Fibroblast of lung (primary cell): ENCODE measurements at regions not wholly inside any gene's neighbourhood (a gene's known extent, or its start where the extent isn't known, plus 50 kb on each side); places are given as distances from the start of the nearest gene placed in this dataset.
"Not testable (repeated sequence)": the region's sequence is repeated elsewhere in the genome, so short reads cannot be mapped to it uniquely, and the experiment has no call there.

Experiments used
- DNase-seq, 2 donors: peaks; one replicate each; pipeline versions ENCODE4 v3.0.0 to v3.0.0-alpha.2; 2010; ENCODE audit warnings: low read depth in 2 of 2
- H2AFZ ChIP-seq: 2 replicates; pipeline ENCODE4 v1.5.1; 2012; ENCODE audit warnings: low read length, control low read depth, inconsistent platforms
- H3K27ac ChIP-seq: 2 replicates; pipeline ENCODE4 v1.5.1; 2011; ENCODE audit warnings: low read length, control low read depth; ENCODE audit not compliant: insufficient read depth
- H3K27me3 ChIP-seq: 2 replicates; pipeline ENCODE4 v1.5.1; 2011; ENCODE audit warnings: mild to moderate bottlenecking, low read length; ENCODE audit not compliant: control insufficient read depth, insufficient read depth
- H3K36me3 ChIP-seq: 2 replicates; pipeline ENCODE4 v1.5.1; 2011; ENCODE audit warnings: low read length; ENCODE audit not compliant: control insufficient read depth, insufficient read depth
- H3K4me1 ChIP-seq: 2 replicates; pipeline ENCODE4 v1.5.1; 2011; ENCODE audit warnings: low read length; ENCODE audit not compliant: control insufficient read depth, insufficient read depth; ENCODE audit errors: extremely low read depth
- H3K4me2 ChIP-seq: 2 replicates; pipeline ENCODE4 v1.5.1; 2011; ENCODE audit warnings: low read length, control low read depth; ENCODE audit not compliant: insufficient read depth; ENCODE audit errors: extremely low read depth
- H3K4me3 ChIP-seq, 4 experiments: fragments of 200-600 bp in 1 of 4; sonication (generic) in 1 of 4; replicated peaks in 1 of 4; 2 replicates each; pipeline ENCODE4 v1.5.1; 2011 to 2016; ENCODE audit warnings: low read length in 4 of 4, low read depth in 3 of 4, mild to moderate bottlenecking in 3 of 4, control low read depth in 2 of 4, inconsistent platforms in 1 of 4, mixed read lengths in 1 of 4; ENCODE audit not compliant: insufficient read depth in 1 of 4; ENCODE audit errors: control extremely low read depth in 1 of 4
- H3K79me2 ChIP-seq: 2 replicates; pipeline ENCODE4 v1.5.1; 2012; ENCODE audit warnings: mild to moderate bottlenecking, low read length, inconsistent platforms; ENCODE audit not compliant: control insufficient read depth, insufficient read depth
- H3K9ac ChIP-seq: 2 replicates; pipeline ENCODE4 v1.5.1; 2011; ENCODE audit warnings: mild to moderate bottlenecking, low read length, control low read depth; ENCODE audit not compliant: insufficient read depth
- H3K9me3 ChIP-seq: 2 replicates; pipeline ENCODE4 v1.5.1; 2012; ENCODE audit warnings: low read depth, low read length; ENCODE audit not compliant: control insufficient read depth, insufficient read depth
- H4K20me1 ChIP-seq: 2 replicates; pipeline ENCODE4 v1.5.1; 2011; ENCODE audit warnings: low read length; ENCODE audit not compliant: control insufficient read depth, insufficient read depth; ENCODE audit errors: extremely low read depth
- CTCF ChIP-seq, 2 donors: IDR thresholded peaks in 1 of 2; conservative IDR thresholded peaks in 1 of 2; 1 replicate in 1 of 2; 2 replicates in 1 of 2; pipeline ENCODE4 v1.5.1; 2011 to 2012; ENCODE audit warnings: low read length in 2 of 2, control low read depth in 1 of 2, inconsistent platforms in 1 of 2, low read depth in 1 of 2, mild to moderate bottlenecking in 1 of 2
- EZH2 ChIP-seq: IDR thresholded peaks from 2 replicates; pipeline ENCODE4 v1.5.1; 2012; ENCODE audit warnings: low read length, control low read depth, mild to moderate bottlenecking; ENCODE audit errors: missing control alignments

GRCh38 chr5:82422751-82423181 lies 144.6 kb upstream of the RPS23 start:
- Histone ChIP-seq H3K27ac (no peak overlapping the region), H3K79me2 (no peaks in the 10 kb centered on the region), H3K9ac (no peak overlapping the region), H3K27me3 (no peaks in the 10 kb centered on the region), H3K9me3 (no peaks in the 10 kb centered on the region), H3K36me3 (no peaks in the 10 kb centered on the region), H3K4me1 (peaks cover 5% of the 10 kb centered on the region), H3K4me3 (no peak overlapping the region), H3K4me2 (peak overlapping the region; percentile 13), H2AFZ (no peak overlapping the region), H4K20me1 (no peaks in the 10 kb centered on the region)
- DNase-seq: peak; percentile 43 to 91
- no peak for TF ChIP-seq EZH2
- no peak for TF ChIP-seq CTCF (conservative IDR thresholded peaks at IDR 0.05 in 1 of 2, IDR thresholded peaks at IDR 0.05 in 1 of 2; ENCODE audit: low read depth in 1 of 2, low read length in 2 of 2)

- Histone ChIP-seq H3K27me3 (no peaks in the 10 kb centered on the region), H2AFZ (no peak overlapping the region), H3K36me3 (no peaks in the 10 kb centered on the region), H3K79me2 (no peaks in the 10 kb centered on the region), H3K27ac (no peak overlapping the region), H3K4me3 (no peak overlapping the region), H3K9me3 (no peaks in the 10 kb centered on the region), H3K4me1 (peaks cover 5% of the 10 kb centered on the region), H3K4me2 (no peak overlapping the region), H4K20me1 (no peaks in the 10 kb centered on the region), H3K9ac (no peak overlapping the region)
- TF ChIP-seq EZH2: no peak
- no peak for TF ChIP-seq CTCF (conservative IDR thresholded peaks at IDR 0.05 in 1 of 2, IDR thresholded peaks at IDR 0.05 in 1 of 2; ENCODE audit: low read depth in 1 of 2, low read length in 2 of 2)
- no peak for DNase-seq
Observed at GRCh38 chr5:82422001-82422740, 144.0 kb upstream of the RPS23 start.

- Histone ChIP-seq H3K9ac (no peak overlapping the region), H2AFZ (no peak overlapping the region)
Observed at GRCh38 chr5:82421119-82421518, 143.0 kb upstream of the RPS23 start.

GRCh38 chr5:82420524-82420923 lies 142.4 kb upstream of the RPS23 start:
- not testable (repeated sequence) for H3K27ac ChIP-seq, DNase-seq, H3K79me2 ChIP-seq, H3K27me3 ChIP-seq, H4K20me1 ChIP-seq, H3K9ac ChIP-seq, H3K36me3 ChIP-seq, H3K4me1 ChIP-seq, H2AFZ ChIP-seq, H3K4me3 ChIP-seq, H3K9me3 ChIP-seq, H3K4me2 ChIP-seq

More at GRCh38 chr5:82421119-82421518, 143.0 kb upstream of the RPS23 start:
- peak; percentile 88 to 95 for DNase-seq
- TF ChIP-seq CTCF (conservative IDR thresholded peaks at IDR 0.05 in 1 of 2, IDR thresholded peaks at IDR 0.05 in 1 of 2; ENCODE audit: low read depth in 1 of 2, low read length in 2 of 2) (peak in 1 of 2 donors; percentile 28), EZH2 (no peak)
- H4K20me1 ChIP-seq: no peaks in the 10 kb centered on the region
- no peaks in the 10 kb centered on the region for H3K36me3 ChIP-seq
- H3K4me2 ChIP-seq: no peak overlapping the region
- H3K4me3 ChIP-seq: no peak overlapping the region
- H3K27ac ChIP-seq: no peak overlapping the region
- H3K9me3 ChIP-seq: no peaks in the 10 kb centered on the region
- H3K27me3 ChIP-seq: no peaks in the 10 kb centered on the region
- H3K4me1 ChIP-seq: peaks cover 5% of the 10 kb centered on the region
- no peaks in the 10 kb centered on the region for H3K79me2 ChIP-seq
